GM23248 (cell line): ENCODE measurements at regions not wholly inside any gene's neighbourhood (a gene's known extent, or its start where the extent isn't known, plus 50 kb on each side); places are given as distances from the start of the nearest gene placed in this dataset.

Experiments used
- EZH2 ChIP-seq: fragments of 200-600 bp; sonication (generic); IDR thresholded peaks from 2 replicates; pipeline ENCODE4 v1.6.1; 2018; ENCODE audit warnings: antibody characterized with exemption, mild to moderate bottlenecking; ENCODE audit not compliant: insufficient read depth, poor library complexity, severe bottlenecking
- EZH2phosphoT487 ChIP-seq: fragments of 200-600 bp; sonication (generic); IDR thresholded peaks from 2 replicates; pipeline ENCODE4 v1.6.1; 2018; ENCODE audit warnings: antibody characterized with exemption, moderate library complexity, mild to moderate bottlenecking, low read depth; ENCODE audit not compliant: insufficient read depth

GRCh38 chr2:128550801-128551416 is 232.2 kb upstream of the HS6ST1 start:
- TF ChIP-seq EZH2phosphoT487: no peak
- TF ChIP-seq EZH2: no peak
